H7 (cell line): ENCODE measurements at regions not wholly inside any gene's neighbourhood (a gene's known extent, or its start where the extent isn't known, plus 50 kb on each side); places are given as distances from the start of the nearest gene placed in this dataset.

Experiments used
- DNase-seq: peaks from one replicate; pipeline ENCODE4 v3.0.0; 2012
- H3K27me3 ChIP-seq: 2 replicates; pipeline ENCODE4 v1.6.0; 2011; ENCODE audit warnings: mild to moderate bottlenecking, low read length; ENCODE audit not compliant: control insufficient read depth, insufficient read depth
- H3K36me3 ChIP-seq: replicated peaks from 2 replicates; pipeline ENCODE4 v1.5.1; 2011; ENCODE audit warnings: low read length; ENCODE audit not compliant: control insufficient read depth, insufficient read depth
- H3K4me3 ChIP-seq: 2 replicates; pipeline ENCODE4 v1.5.1; 2011; ENCODE audit warnings: low read depth, mild to moderate bottlenecking, control low read depth, low read length, moderate library complexity; ENCODE audit not compliant: insufficient read depth

DNA sequence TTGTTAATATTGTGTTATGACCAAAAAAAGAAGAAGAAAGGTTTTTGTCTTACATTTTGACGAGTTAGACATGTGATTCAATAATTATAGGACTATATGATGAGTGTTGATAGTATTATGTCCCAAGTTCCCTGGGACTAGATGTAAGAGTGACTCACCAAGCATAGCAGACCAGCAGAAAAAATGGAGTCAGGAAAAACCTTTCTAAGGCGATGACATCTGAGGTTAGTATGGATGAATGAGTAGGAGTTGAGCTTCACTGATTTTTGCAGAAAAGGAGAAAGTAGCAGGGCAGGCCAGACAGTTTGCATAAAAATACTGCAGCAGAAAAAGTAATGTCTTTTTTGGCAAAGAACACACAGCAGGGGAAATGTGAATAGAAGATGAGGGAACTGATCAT, 1041.3 kb upstream of the ADGRL4 start:
- Histone ChIP-seq H3K36me3 (no peaks in the 10 kb centered on the region), H3K27me3 (no peaks in the 10 kb centered on the region), H3K4me3 (no peak overlapping the region)
- DNase-seq: no peak

DNA sequence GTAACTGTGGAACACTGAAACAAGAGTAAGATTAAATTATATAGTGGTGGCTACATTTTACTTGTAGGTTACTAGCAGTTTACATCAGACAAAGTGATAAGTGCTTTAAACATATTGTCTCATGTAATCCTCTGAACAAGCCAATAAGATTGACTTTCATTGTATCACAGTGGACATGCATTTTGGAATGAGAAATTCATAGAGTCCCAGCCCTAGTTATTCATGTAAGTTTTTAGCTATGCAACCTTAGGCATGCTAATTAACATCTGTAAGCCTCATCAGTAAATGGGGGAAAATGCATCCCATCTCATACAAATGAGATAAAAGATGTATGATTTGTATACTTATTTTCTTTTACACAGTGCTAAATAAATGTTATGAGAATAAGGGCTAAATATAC, 1038.1 kb upstream of the ADGRL4 start:
- Histone ChIP-seq H3K36me3 (no peaks in the 10 kb centered on the region), H3K27me3 (no peaks in the 10 kb centered on the region), H3K4me3 (no peak overlapping the region)
- no peak for DNase-seq

DNA sequence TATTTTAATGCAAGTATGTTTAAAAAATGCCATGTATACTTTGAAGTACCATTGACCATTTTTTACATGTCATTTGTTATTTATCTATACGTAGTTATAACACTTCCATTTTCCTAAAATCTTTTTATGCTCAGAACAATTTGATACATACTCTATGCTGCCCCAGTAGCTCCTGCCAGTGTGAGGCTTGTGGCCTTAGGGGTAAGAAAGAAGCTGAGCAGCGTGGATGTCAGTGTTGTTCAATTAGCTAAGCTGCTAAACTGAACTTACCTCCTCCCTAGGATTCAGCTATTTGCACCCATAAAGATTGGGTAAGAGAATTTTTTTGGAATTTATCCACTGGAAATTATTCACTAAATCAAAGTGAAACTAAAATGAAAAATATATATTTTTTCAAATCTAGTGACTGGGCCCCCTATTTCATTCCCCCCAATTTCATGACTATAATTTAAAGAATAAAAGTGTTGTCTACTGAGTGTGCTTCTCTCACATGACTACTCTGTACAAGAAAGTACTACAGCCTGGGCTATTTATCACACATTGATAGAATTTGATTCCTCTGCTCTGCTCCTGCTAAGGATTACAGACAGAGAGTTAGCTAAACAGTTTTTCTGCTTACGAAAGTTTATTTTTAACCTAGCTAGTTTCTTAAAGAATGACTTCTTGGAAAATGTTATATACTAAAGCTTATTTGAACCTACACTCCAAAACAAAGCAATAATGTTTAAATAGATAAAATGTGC, 1030.3 kb upstream of the ADGRL4 start:
- Histone ChIP-seq H3K27me3 (no peaks in the 10 kb centered on the region), H3K36me3 (no peaks in the 10 kb centered on the region), H3K4me3 (no peak overlapping the region)
- no peak for DNase-seq

DNA sequence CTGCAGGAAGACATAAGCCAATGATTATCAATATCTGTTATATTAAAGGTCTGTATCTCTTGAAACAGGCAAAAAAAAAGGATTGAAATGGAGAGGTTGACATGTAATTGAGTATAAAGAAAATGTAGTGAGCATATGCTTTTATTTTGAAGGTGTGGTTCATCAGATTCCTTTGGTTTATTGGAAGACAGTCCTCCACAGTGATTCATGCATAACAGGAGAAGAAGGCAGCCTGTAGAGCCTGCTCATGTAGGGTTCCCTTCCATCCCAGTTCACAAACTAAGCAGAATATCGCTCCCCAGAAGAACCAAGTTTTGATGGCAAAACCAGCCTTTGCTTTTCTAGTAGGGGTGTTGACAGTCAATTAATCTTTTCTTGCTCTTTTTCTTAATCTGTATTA, 1016.8 kb upstream of the ADGRL4 start:
- DNase-seq: no peak
- Histone ChIP-seq H3K27me3 (no peaks in the 10 kb centered on the region), H3K36me3 (no peaks in the 10 kb centered on the region), H3K4me3 (no peak overlapping the region)

DNA sequence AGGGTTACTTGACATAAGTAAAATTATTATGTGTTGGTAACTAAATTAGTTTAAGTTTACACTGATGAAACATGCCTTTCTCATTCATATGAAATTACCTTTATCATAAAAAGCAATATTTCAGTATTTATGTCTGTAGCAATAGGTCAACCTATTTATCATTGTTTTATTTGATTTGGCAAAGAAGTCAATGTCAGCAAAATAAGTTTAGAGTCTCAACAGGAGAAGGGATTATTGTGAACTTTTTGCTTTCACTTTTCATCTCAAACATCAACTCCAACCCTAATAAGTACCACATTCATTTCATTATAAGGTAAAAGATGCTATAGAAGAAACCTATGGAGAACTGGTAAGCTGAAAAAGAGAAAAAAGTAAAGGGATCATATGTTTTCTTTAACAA, 1015.4 kb upstream of the ADGRL4 start:
- Histone ChIP-seq H3K4me3 (no peak overlapping the region), H3K27me3 (no peaks in the 10 kb centered on the region), H3K36me3 (no peaks in the 10 kb centered on the region)
- no peak for DNase-seq

DNA sequence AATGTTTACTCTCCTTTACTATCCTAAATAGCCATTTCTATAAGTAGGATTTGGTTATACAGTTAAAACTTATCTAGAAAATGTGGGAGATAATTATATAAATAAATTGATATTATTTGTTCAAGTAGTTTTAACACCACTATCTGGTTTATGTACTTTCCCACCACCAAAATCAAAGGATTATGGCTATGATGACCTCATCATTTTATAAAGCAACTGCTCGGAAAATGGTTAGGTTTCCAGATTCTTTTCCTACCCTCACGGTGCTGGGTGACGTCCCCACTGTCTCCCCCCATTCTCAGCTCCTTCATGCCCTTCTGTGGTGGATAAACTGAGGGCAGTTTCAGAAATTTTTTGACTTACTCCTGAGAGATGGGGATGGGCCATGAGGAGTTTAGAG, 1011.8 kb upstream of the ADGRL4 start:
- no peak for DNase-seq
- H3K36me3 ChIP-seq: no peaks in the 10 kb centered on the region
- H3K4me3 ChIP-seq: no peak overlapping the region
- no peaks in the 10 kb centered on the region for H3K27me3 ChIP-seq

DNA sequence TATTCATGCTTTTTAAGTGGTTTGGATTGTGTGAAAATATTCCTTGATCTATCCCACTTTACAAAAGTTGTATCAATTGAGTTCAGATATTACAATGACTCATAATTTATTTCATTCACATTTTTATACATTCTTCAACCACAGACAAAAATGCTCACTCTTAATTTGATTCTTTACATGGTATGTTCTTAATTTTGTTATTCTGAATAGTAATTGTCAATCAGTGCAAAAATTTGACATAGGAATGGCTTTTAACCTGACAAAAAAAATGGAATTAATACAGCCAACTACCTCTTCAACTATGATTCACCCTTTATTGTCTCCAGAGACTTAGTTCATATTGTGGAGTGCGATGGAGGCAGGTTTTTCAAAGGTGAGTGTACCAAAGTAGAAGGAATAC, 1002.4 kb upstream of the ADGRL4 start:
- Histone ChIP-seq H3K27me3 (no peaks in the 10 kb centered on the region), H3K36me3 (no peaks in the 10 kb centered on the region), H3K4me3 (no peak overlapping the region)
- DNase-seq: no peak

DNA sequence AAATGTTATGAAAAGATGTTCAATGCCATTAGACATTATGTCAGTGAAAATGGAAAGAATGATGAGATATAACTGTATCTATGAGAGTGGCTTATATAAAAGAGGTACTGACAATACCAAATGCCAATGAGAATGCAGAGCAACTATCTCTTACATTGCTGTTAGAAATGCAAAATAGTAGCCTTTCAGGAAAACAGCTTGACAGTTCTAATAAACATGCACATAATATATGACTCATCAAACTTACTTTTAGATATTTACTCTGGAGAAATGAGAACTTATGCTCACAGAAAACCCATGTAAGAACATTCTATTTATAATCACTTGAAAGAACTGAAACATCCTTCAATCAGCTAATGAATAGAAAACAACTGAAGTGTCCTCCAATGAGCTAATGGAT, 996.7 kb upstream of the ADGRL4 start:
- H3K36me3 ChIP-seq: no peaks in the 10 kb centered on the region
- no peak for DNase-seq
- no peak overlapping the region for H3K4me3 ChIP-seq

DNA sequence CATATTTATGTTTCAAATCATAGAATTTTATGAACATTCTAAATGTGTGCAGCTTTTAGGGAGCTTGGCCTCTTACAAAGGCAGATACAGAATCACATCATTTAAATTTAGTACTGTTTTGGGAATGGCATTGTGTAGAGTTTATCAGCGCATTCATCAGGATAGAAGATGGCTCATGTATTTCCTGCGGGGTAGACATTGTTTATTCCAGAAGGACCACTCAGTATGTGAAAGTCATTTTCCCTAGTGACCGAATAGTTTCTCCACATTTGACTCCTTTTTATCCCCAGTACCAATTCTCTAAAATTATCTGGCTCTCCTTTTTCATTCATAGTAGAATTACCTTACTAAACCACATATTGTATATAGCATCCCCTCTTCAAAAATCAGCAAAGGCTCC, 981.9 kb upstream of the ADGRL4 start:
- Histone ChIP-seq H3K4me3 (no peak overlapping the region), H3K27me3 (no peaks in the 10 kb centered on the region), H3K36me3 (no peaks in the 10 kb centered on the region)
- no peak for DNase-seq

More for the DNA sequence above, 996.7 kb upstream of the ADGRL4 start:
- H3K27me3 ChIP-seq: no peaks in the 10 kb centered on the region

DNA sequence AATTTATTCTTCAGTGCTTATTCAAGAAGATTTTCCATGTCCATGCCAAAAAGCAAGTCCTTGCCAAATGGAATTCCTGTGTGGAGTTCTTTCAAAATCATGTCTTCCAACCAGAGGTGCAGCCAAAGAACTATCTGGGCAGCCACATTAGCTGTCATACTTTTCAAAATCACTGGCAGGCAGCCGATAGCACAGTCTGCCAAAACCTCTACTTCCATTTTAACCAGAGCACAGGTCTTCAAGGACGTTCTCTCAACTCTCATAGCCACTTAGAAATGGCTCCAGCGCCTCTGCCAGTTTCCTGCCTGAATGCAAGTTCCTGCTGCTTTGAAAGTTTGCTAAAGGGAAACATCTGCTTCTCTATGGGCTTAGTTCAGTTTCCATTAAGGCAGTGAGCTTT, 975.7 kb upstream of the ADGRL4 start:
- DNase-seq: no peak

DNA sequence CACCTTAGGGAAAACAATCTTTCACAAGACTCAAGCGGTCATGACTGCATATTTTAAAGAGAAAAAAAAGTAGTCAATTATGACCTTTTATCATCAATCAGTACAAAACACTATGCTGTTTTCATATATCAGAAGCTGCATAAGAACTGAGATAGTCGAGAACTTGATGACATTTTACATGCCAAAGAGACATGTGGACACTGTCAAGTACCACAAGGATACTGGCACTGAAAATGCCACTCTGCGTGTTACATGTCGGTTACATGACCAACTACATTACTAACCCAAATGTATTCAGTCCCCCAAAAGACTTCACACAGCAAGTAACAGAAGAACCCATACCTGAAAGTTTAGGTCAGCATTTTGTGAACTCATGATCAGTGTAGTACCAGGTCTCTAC, 975.0 kb upstream of the ADGRL4 start:
- Histone ChIP-seq H3K4me3 (no peak overlapping the region), H3K27me3 (no peaks in the 10 kb centered on the region), H3K36me3 (no peaks in the 10 kb centered on the region)
- no peak for DNase-seq

More for the DNA sequence above, 975.7 kb upstream of the ADGRL4 start:
- Histone ChIP-seq H3K36me3 (no peaks in the 10 kb centered on the region), H3K4me3 (no peak overlapping the region), H3K27me3 (no peaks in the 10 kb centered on the region)

DNA sequence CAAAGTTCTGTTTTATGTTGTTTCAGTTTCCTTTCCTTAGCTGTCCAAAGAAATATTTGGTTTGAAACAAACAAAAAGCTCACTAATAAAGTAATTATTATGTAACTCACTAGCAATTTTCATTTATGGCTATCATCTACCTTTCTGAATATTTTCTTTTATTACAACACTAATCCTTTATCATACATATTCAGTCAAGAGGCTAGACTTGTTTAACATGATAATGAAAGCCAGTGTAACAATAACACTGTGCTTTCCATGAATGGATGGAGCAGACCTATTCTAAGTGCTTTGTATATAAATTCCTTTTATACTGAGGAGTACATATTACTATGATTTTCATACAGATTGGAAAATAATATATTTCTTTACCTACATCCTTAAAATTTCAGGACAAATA, 972.8 kb upstream of the ADGRL4 start:
- DNase-seq: no peak
- H3K27me3 ChIP-seq: no peaks in the 10 kb centered on the region
- H3K4me3 ChIP-seq: no peak overlapping the region
- no peaks in the 10 kb centered on the region for H3K36me3 ChIP-seq

DNA sequence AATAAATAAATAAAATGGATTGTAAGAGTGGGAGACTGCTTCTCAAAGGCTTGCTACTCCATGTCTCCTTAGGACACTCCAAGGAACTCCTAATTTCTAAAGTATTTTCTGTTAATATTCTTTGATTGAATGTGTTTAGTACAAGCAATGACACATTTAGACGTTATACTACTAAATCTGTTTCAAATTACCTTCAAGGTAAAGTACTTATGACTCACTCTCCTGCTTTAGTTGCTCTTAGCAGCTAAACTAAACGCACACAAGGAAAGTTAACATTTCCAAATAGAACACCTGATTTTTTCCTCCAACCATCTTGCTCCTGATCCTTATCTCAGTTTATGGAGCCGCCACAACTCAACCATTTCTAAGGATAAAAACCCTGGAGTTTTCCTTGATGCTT, 969.8 kb upstream of the ADGRL4 start:
- Histone ChIP-seq H3K4me3 (no peak overlapping the region), H3K36me3 (no peaks in the 10 kb centered on the region), H3K27me3 (no peaks in the 10 kb centered on the region)
- DNase-seq: no peak

DNA sequence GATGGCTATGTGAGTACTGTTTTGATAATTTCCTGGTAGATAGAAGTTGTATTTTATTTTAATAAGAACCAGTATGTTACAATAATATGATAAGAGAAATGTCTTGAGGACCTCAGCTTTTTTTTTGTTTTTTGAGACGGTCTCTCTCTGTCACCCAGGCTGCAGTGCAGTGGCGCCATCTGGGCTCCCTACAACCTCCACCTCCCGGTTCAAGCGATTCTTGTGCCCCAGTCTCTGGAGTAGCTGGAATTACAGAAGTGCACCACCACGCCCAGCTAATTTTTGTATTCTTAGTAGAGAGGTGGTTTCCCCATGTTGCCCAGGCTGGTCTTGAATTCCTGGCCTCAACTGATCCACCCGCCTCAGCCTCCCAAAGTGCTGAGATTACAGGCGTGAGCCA, 968.1 kb upstream of the ADGRL4 start:
- no peaks in the 10 kb centered on the region for H3K27me3 ChIP-seq
- no peak for DNase-seq
- no peak overlapping the region for H3K4me3 ChIP-seq
- no peaks in the 10 kb centered on the region for H3K36me3 ChIP-seq

DNA sequence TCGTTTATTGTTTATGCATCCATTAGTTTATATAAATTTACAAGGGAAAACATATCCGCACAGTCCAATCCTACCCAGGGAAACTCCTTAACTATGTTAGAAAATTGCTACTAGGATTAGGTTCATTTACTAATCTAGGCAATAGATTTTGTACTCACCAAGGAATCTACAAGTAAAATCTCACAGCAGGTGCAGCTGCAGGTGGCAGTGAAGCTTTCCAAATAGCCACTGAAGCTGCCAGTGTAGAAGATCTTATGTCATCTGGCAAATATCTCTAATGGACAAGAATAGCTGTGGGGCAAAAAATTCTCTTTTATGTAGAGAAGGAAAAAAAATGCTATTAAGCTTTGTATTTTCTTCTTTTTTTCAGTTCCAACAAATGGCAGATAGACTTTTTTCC, 963.4 kb upstream of the ADGRL4 start:
- DNase-seq: no peak

DNA sequence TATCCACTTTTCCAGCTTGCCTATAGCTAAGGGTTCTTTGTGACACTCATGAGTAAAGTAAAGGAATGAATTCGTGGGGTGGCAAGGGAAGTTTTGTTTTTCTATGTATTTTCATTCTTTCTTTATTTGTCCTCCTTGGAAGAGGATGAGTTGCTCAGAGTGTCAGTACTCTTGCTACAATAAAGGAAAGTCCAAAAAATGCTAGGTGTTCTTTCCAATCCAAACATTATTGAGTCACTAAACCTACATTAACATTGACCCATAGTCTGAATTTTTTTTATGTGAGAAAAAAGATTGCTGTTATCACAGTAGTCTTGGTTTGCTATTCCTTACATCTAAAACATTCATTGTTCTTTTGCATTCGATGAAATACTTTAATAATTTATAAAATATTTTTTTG, 959.9 kb upstream of the ADGRL4 start:
- Histone ChIP-seq H3K27me3 (no peaks in the 10 kb centered on the region), H3K36me3 (no peaks in the 10 kb centered on the region), H3K4me3 (no peak overlapping the region)
- DNase-seq: no peak

More for the DNA sequence above, 963.4 kb upstream of the ADGRL4 start:
- H3K36me3 ChIP-seq: no peaks in the 10 kb centered on the region
- H3K27me3 ChIP-seq: no peaks in the 10 kb centered on the region
- H3K4me3 ChIP-seq: no peak overlapping the region
